ENCODE measurements at regions not wholly inside any gene's neighbourhood (a gene's known extent, or its start where the extent isn't known, plus 50 kb on each side); places are given as distances from the start of the nearest gene placed in this dataset.

DNA sequence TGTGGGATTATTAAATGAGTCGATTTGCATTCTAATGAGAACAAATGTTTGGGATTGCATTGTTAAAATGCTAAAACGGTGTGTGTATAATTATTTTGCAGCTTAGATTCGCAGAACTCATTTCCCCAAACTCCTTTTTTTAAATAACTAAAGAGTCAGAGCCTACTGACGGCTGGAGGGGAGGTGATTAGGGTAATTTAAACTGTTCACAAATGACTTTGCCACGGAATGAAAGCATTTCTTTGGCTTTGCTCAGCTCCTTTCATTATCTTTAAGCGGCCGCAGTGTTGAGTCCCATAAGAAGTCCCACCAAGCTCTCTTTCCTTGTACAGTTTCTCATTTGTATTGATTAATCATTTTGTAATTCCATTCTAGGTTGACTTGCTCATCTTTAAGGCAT is 1632.8 kb downstream of the MAT2B start:
- Histone ChIP-seq H3K9ac (replicated peaks; ENCODE audit: extremely low read depth, insufficient read depth, low read length) (no peak overlapping the region), H3K4me1 (ENCODE audit: control insufficient read depth, extremely low read depth, insufficient read depth, low read length) (no peaks in the 10 kb centered on the region), H3K36me3 (ENCODE audit: control insufficient read depth in 2 of 2, extremely low read depth in 1 of 2, insufficient read depth in 2 of 2, low read length in 2 of 2) (no peaks in the 10 kb centered on the region), H3K27ac (ENCODE audit: insufficient read depth, low read depth, low read length) (no peak overlapping the region), H3K79me2 (ENCODE audit: control insufficient read depth, insufficient read depth, low read length) (no peaks in the 10 kb centered on the region), H3K4me3 (replicated peaks in 1 of 3; ENCODE audit: insufficient read depth in 1 of 3, low read depth in 1 of 3, low read length in 3 of 3) (no peak overlapping the region), H3K27me3 (ENCODE audit: control insufficient read depth in 2 of 2, insufficient read depth in 2 of 2, low read length in 2 of 2) (no peaks in the 10 kb centered on the region), H3K4me2 (ENCODE audit: insufficient read depth, low read length) (no peak overlapping the region), H4K20me1 (replicated peaks; ENCODE audit: control insufficient read depth, extremely low read depth, insufficient read depth, low read length) (no peaks in the 10 kb centered on the region), H3K9me1 (replicated peaks; ENCODE audit: control insufficient read depth, extremely low read depth, insufficient read depth, low read length) (no peaks in the 10 kb centered on the region), H2AFZ (ENCODE audit: low read depth, low read length) (no peak overlapping the region), H3K9me3 (replicated peaks; ENCODE audit: control insufficient read depth, insufficient read depth, low read length) (peaks cover 3% of the 10 kb centered on the region)
- dilution Hi-C loops (cut with MboI; ENCODE audit: extremely low pct_ligation_motif_present, low sequenced_read_pairs) (no loop called here), intact Hi-C loops (cut with micrococcal nuclease) (no loop called here)
- no TSS peak for BruUV-seq (replicated peaks)
- DNase-seq (ENCODE audit: low read depth, low spot score) (no peak), FAIRE-seq (no peak)
- ChIA-PET POLR2A (no interaction called here), CTCF (no interaction called here)
- TF ChIP-seq, protein P1, sequence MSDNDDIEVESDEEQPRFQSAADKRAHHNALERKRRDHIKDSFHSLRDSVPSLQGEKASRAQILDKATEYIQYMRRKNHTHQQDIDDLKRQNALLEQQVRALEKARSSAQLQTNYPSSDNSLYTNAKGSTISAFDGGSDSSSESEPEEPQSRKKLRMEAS (IDR thresholded peaks at IDR 0.05; ENCODE audit: insufficient read depth, insufficient read length) = no peak
- TF ChIP-seq JUN (IDR thresholded peaks at IDR 0.05; ENCODE audit: borderline replicate concordance, insufficient read depth, insufficient read length, low read depth) = no peak
- no peak for TF ChIP-seq GATA2 (IDR thresholded peaks at IDR 0.05; ENCODE audit: insufficient read depth, insufficient read length, low read depth, low read length)
- TF ChIP-seq POLR2AphosphoS5 (IDR thresholded peaks at IDR 0.05; ENCODE audit: insufficient read depth, low read depth, low read length) = no peak
- no peak for TF ChIP-seq MYC (IDR thresholded peaks at IDR 0.05; ENCODE audit: low read depth, low read length)
- TF ChIP-seq EZH2 (IDR thresholded peaks at IDR 0.05; ENCODE audit: borderline replicate concordance, low read depth, low read length, severe bottlenecking) = no peak
- TF ChIP-seq FOS (IDR thresholded peaks at IDR 0.05; ENCODE audit: borderline replicate concordance, insufficient read depth, low read length) = no peak
- TF ChIP-seq POLR2A (IDR thresholded peaks at IDR 0.05; ENCODE audit: low read depth, low read length) = no peak
- TF ChIP-seq, protein P2, sequence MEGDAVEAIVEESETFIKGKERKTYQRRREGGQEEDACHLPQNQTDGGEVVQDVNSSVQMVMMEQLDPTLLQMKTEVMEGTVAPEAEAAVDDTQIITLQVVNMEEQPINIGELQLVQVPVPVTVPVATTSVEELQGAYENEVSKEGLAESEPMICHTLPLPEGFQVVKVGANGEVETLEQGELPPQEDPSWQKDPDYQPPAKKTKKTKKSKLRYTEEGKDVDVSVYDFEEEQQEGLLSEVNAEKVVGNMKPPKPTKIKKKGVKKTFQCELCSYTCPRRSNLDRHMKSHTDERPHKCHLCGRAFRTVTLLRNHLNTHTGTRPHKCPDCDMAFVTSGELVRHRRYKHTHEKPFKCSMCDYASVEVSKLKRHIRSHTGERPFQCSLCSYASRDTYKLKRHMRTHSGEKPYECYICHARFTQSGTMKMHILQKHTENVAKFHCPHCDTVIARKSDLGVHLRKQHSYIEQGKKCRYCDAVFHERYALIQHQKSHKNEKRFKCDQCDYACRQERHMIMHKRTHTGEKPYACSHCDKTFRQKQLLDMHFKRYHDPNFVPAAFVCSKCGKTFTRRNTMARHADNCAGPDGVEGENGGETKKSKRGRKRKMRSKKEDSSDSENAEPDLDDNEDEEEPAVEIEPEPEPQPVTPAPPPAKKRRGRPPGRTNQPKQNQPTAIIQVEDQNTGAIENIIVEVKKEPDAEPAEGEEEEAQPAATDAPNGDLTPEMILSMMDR (IDR thresholded peaks at IDR 0.05; ENCODE audit: extremely low read depth in 1 of 2, insufficient read depth in 1 of 2, low read depth in 1 of 2, low read length in 2 of 2) = no peak

Data from endothelial cell of umbilical vein (primary cell).